HG03103 (cell line): ENCODE measurements at regions not wholly inside any gene's neighbourhood (a gene's known extent, or its start where the extent isn't known, plus 50 kb on each side); places are given as distances from the start of the nearest gene placed in this dataset.
A peak's percentile ranks its signal among the peaks of the same experiment; 100 is the strongest.
"Not testable (repeated sequence)": the region's sequence is repeated elsewhere in the genome, so short reads cannot be mapped to it uniquely, and the experiment has no call there.

Source experiments
- ATAC-seq: cut with Tn5 transposase; IDR thresholded peaks from one replicate; pipeline ENCODE4 v1.9.1; 2021; ENCODE audit warnings: low read depth; ENCODE audit not compliant: unreplicated experiment

DNA sequence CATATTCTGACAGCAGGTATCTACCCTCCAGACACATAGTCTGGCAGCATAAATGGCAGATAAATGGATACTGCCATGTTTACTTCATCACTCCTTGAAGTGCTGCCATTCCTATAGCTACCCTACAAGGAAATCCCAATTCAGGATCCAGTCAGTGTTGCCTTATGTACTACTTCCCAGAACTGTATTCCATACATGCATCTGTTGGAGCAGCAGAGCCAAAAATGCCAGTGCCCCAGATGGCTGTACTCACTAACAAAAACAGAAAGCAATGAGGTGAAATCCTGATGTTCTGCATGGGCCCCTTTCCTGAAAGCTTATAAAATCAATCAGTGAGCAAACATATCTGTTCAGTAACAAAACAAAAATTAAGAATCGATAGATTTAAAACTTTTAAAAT is 490.0 kb upstream of the COX7C start:
- no peak for ATAC-seq

DNA sequence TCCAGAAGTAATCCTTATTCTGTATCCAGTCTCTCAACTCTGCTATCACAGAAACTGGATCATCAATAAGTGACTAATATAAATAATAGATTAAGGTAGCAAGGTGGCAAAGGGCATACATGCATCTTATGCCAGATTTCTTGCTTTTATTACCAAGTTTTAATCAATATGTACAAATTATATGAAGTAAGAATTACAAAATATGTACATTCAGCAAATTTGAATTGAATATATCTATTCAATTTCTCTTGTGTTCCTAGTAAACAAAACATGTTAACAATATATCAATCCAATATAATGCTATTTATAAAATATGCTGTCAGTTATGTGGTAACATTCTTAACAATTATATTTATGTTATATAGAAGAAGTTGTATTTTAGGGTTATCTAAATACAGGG is 488.7 kb upstream of the COX7C start:
- ATAC-seq = no peak

DNA sequence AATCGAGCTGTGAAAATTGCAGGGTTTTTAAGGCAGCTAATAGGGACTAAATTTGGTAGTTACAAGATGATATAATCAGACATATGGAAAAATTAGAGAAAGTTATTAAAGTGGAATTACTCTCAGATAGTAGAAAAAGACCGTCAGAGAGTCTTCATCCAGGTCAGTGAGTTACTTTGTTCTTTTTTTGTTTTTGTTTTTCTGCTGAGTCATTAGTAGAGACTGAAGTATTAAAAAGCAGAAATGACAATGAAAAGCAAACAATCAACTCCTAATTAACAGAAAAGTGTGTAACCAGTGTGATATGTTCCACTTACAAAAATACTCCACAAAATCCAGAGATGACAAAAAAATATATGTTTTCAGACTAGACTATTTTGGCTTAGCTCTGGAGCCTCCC is 480.4 kb upstream of the COX7C start:
- no peak for ATAC-seq

DNA sequence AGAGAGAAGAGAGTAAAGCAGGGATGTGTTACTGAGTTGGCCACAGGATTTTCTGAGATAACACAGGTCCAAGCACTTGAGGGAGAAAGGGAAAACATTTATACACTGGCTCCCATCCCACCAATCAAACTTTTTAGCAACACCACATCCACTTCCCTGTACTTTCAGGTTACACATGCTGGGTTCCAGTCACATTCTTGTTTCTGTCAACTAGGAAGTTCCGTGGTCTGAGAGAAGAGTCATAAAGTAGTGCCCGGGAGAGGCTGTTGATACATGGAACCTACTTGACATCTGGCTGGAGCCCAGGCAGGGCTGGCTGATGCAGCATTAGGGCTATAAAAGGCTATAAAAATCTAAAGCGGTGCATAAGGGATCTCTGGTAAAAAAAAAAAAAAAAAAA is 473.9 kb upstream of the COX7C start:
- no peak for ATAC-seq

DNA sequence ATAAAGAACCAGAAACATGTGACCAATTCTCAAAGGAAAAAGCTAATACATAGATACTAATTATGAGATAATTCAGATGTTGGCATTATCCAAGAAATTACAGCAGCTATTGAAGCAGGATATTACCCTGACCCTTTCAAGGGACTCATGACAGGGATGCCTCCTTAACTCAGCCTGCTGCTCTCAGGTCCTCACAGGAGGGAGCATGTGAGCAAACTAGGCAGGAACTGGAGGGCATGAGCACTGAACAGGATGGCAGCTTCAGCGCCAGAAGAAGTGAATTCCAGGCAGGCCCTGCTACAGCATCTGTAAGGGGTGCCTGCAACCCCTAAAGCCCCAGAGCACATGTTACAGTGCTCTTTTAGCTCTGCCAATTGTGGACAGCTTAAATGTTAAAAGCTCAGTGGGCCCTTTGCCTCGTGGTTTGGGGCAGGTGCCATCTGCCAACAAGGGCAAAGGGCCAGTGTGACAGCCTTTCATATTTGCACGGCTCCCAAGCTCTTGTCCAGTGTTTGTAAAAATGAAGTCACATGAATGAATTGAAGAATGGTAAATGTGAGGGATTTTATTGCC is 464.7 kb upstream of the COX7C start:
- no peak for ATAC-seq

DNA sequence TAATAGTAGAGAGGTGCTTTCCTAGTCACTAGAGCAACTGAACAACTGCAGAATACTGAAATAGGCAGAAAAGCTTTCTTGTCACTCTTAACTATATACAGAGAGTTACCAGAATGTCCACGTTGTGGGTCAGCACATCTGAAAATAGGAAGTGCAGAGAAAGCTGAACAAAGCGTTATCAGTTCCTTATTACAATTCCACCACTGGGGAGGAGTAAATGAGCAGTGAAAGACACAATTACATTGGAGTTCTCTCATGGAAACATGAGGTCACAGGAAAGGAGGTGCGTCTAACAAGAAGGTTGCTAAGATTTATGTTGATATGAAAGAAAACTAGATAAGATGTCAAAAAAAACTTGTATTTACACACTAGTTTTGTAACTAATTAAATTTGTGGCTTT is 461.9 kb upstream of the COX7C start:
- no peak for ATAC-seq

DNA sequence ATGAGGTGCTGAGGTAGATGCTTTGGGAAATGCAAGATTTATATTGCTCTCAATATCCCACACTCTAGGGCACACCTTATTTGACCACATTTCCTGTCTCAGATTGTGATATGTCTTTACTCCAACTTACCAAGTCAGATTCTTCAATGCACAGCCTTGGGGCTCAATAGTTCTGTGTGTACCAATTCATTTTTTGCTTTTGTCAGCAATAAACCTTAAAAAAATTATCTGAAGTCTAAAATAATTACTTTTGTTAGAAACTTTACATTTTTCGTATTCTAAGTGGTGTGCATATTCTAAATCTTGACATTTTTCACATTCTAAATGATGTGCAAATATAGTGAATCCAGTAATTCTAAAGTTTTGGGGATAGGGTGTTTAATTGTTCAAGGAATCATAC is 447.5 kb upstream of the COX7C start:
- no peak for ATAC-seq

DNA sequence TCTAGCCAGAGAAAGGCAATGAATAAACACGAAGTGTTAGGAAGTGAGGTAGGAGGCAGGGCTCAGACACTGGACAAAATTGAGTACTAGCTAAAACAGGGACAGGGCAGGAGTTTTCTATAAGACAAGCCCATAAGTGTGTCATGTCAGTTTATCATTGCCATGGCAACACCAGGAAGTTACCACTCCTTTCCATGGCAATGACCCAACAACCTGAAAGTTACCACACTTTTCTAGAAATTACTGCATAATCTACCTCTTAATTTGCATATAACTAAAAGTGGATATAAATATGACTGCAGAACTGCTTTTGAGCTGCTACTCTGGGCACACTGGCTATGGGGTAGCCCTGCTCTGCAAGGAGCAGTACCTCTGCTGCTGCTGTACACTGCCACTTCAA is 442.5 kb upstream of the COX7C start:
- peak; percentile 82 for ATAC-seq

DNA sequence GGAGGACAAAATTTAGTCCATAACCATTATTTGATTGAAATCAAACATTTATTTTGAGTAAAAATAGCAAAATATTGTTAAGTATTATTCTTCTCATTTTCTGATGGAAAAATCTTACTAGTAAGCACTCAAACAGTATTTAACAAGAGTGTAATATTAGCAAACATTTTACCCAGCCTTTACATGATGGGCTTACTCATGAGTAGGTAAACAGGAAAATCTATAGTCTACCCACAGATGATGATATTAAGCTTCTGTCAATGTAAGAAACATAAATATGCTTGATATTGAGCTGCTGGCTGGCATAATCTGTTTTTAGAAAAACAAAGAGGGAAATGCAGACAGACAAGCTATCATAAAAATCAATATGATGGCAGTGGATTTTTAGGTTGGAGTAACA is 418.5 kb upstream of the COX7C start:
- no peak for ATAC-seq

DNA sequence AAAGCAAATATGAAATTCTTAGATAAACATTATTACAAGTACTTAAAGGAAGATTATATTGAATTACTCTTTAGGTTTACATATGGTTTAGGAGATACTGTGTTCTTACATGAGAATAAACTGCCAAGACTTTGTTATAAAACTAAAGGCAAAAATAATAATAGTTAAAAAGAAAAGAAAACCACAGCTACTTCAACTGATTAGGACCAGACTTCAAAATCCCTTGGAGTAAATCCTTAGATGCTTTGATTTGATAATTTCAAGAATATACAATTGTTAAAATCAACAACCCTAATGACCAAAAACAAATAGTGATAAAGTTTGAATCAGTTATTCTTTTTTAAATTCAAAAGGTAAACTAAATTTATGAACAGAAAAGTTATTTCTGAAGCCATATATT is 389.6 kb upstream of the COX7C start:
- ATAC-seq = no peak

DNA sequence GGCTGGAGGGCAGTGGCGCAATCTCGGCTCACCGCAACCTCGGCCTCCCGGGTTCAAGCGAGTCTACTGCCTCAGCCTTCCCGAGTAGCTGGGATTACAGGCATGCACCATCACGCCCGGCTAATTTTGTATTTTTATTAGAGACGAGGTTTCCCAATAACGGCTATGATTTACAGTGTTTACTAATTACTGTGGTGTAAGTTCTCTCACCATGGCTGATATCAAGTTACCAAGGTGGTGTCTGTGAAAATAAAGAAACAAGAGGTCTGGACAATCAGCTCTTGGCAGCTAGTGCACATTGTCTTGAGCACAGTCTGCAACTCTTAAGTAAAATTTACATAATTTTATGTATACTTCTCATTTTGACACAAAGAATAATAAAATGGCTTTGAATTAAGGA is 385.5 kb upstream of the COX7C start:
- no peak for ATAC-seq

DNA sequence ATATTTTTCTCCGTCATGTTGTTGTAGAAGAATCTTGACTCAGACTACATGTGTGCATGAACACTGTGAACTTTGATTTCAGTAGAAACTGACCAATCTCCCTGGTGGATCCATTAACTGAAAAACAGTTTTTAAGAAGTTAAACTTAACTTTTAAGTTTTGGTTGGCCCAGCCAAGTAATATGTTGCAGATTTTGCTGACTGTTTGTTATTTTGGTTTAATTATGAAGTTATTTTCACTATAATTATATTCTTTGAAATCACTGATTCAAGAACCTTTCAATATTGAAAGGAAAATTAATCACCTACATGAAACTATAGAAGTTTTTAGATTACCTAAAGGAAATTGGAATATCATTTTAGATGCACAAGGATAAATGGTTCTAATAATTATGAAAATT is 373.6 kb upstream of the COX7C start:
- no peak for ATAC-seq

DNA sequence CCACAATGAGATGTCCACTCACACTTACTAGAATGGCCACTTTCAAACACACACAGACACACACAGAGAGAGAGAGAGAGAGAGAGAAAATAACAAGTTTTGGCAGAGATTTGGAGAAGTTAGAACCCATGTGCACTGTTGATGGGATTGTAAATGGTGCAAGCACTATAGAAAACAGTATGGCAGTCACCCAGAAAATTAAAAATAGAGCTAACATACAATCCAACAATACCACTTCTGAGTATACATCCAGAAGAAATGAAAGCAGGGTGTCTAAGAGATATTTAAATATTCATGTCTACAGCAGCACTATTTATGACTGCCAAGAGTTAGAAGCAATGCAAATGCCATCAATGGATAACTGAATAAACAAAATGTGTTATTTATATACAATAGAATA is 359.9 kb upstream of the COX7C start:
- no peak for ATAC-seq

DNA sequence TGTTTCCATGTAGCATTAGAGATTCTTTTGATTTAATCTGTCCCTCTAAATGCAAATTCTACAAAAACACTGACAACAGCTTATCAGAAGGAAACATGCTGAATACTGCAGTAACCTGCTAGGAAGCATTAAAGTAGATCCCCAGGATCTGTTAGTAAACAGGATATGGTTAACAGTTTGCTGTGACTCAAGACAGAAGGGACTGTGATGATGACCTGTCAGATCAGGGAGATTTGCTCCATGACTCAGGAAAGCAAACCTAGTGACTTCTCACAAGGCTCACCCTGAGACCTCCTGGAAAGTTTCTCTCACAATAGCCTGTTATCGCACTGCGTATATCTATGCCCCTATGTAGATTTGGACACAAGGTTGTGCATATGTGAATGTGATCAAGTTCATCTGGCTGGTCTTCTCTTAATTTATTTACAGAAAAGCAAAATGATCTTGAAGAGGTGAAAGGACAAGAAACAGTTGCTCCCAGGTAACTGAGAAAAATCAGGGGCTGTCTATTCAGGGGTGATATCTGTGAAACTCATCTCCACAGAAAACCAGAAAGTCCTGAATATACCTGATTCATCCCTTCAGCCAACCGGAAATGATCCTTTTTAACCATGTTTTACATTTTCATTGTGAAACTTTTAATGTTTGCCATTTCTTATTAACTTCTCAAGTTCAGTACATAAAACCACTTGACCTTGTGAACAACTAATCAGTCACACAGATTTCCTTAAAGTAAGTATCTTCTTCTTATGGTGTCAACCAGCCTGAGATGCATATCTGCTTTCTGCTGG is 333.1 kb upstream of the COX7C start:
- ATAC-seq = not testable (repeated sequence)

DNA sequence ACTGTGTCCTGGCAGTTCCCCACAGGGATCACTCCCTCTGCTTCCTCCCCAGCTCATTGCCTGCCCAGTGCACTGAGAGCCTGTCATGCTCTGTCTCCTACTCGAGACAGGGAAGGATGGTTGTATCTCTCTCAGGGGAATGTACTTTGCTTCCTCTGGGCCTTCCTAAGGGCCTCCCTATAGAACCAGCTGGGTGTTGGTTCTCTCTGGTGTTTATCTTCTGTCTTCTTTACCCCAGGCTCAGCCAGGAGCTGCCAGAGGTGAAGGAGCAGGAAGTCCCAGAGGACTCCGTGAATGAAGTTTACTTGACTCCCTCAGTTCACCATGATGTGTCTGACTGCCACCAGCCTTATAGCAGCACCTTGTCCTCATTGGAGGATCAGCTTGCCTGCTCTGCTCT is 330.3 kb upstream of the COX7C start:
- not testable (repeated sequence) for ATAC-seq

DNA sequence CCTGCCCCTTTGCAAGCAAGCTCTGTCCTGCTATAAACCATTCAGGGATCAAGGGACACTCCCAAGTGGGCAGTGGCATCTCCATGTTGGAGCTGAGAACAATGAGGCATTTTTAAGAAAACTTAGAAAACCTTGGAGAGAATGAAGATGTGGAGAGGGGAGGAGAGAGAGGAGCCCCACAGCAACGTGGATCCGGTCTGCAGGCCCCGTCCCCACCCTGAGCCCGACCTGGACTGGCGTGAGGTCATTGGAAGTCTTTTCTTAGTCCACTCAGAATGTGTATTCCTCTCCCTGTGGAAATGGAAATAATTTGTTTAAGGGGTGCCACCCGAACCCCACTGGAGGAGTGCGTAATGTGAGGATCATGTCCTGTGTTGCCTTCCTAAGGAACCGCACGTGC is 328.0 kb upstream of the COX7C start:
- not testable (repeated sequence) for ATAC-seq

DNA sequence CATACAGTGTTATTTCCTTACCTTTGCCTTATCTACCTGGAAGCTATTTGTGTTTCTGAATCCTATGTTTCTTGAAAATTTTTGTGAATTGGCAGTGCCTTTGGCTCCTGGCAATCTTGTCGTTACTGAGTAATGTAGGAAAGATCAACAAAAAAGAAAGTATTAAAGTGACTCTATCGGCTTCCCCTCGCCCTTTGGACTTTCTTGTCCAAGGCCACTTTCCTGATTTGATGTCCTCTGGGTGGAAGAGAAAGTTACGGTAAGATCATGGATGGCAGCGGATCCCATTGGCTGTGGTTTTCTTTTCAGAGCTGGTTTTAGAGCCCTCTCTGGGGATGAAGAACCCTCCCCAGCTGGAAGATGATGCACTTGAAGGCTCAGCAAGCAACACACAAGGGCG is 324.9 kb upstream of the COX7C start:
- not testable (repeated sequence) for ATAC-seq

DNA sequence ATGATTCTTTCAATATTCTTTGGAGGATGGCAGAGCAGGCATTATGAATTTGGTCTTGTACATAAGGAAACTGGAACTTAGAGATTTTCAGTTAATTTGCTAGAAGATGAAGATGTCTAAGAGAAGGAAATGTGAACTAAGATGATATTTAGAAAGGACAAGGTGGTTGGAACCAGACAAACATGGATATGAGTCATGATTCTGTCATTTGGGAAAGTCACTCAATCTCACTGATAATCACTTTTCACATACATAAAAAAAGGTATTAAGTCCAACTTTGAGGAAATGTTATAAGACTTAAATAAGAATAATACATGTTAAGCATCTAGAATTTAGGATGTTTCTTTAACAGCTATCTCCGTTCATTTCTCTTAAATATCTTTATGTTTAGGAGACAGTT is 315.1 kb upstream of the COX7C start:
- not testable (repeated sequence) for ATAC-seq

DNA sequence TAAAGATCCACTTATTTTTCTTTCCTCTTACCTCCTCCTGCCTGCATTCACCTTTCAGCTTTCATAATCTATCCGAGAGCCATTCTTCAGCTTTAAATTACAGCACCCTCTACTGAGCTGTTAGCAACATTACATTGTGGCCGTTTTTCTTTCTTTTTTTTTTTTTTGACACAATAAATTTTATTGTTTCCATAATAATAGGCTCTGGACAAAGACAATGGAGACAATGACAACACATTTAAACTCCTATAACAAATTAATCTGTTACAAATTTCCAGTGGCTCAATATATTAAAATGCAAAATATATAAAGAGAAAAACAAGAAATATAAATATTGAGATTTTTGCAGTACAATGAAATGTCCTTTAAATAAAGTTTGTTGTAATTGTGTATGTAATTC is 312.7 kb upstream of the COX7C start:
- peak; percentile 62 for ATAC-seq

DNA sequence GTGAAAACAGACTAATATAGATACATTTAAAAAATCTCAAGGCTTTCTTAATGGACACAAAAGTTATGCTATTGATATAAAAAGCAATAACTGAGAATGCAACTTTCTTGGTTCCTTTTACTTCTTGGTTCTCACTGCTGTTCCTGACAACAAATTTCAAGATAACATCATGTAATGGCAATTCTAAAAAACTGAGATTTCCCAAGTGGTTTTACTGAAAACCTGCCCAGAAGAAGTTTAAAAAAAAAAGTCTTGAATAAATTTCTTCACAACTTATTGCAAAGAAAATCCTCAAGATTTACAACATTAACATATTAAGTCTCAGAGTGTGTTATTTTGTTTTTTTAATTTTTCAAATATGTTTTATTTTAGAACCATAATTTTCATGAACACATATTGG is 302.8 kb upstream of the COX7C start:
- ATAC-seq = no peak

DNA sequence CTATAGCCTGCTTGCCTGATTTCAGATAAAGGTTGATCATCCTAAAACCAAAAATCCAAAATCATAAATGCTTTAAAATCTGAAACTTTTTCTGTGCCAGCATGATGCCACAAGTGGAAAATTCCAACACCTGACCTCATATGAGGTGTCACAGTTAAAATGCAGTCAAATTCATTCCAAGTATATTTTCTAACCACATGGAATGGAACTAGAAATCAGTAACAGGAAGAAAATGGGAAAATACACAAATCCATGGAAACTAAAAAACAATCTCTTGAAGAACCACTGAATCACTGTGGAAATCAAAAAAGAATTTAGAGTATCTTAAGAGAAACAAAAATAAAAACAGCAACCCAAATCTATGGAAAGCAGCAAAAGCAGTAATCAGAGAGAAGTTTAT is 297.5 kb upstream of the COX7C start:
- ATAC-seq = no peak

DNA sequence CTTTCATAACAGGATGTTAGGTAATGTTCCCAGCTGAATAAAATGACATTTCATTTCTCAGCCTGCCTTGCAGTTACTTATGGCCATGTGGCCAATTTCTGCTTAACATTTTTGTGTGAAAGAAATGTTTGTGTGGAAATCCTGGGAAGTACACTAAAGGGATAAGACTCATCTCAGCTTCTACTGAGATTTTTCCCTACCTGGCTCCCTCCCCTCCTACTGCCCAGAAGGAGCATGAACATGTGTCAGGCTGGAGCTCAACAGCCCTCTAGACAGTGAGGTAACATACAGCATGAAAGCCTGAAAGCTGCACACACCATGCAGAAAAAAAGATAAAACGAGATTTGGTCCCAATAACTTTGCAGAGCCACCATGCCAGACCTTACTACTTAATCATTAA is 288.4 kb upstream of the COX7C start:
- no peak for ATAC-seq

DNA sequence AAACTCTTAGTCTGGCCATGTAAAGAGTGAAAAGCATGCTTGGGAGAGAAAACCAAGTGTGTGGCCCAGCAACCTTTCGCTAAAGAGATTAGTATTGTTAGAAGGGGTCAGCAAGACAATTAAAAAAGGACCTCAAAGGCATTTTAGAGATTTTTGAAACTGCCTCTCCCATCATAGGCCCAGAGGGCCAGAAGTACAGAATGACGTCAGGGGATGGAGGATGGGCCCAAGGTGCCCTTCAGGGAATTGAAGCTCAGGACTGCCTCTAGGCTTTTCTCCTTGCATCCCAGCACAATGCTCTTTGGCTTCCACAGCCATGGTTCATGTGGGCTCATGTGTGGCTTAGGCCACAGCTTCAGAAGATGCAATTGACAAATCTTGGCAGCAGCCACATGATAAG is 287.0 kb upstream of the COX7C start:
- no peak for ATAC-seq
